Adrenal gland (tissue), 9 donors: ENCODE measurements at regions not wholly inside any gene's neighbourhood (a gene's known extent, or its start where the extent isn't known, plus 50 kb on each side); places are given as distances from the start of the nearest gene placed in this dataset.

Source experiments
- DNase-seq, 7 donors: peaks; one replicate each; pipeline ENCODE4 v3.0.0-alpha.2; 2019 to 2020
- H3K27ac ChIP-seq, 5 donors: fragments of 200-600 bp; sonication (generic) in 4 of 5; 1 replicate in 3 of 5; 2 replicates in 2 of 5; pipeline versions ENCODE4 v1.5.1 to v1.8.0; 2016 to 2020; ENCODE audit warnings: mild to moderate bottlenecking in 1 of 5
- H3K27me3 ChIP-seq: fragments of 200-600 bp; 2 replicates; pipeline ENCODE4 v1.8.0; 2021
- H3K36me3 ChIP-seq, 2 donors: fragments of 200-600 bp; replicated peaks in 1 of 2; 1 replicate in 1 of 2; 2 replicates in 1 of 2; pipeline versions ENCODE4 v1.5.1 to v1.8.0; 2018 to 2022
- H3K4me1 ChIP-seq, 2 donors: fragments of 200-600 bp; replicated peaks in 1 of 2; 1 replicate in 1 of 2; 2 replicates in 1 of 2; pipeline versions ENCODE4 v1.5.1 to v1.8.0; 2018 to 2021
- H3K4me3 ChIP-seq, 4 donors: fragments of 200-600 bp; sonication (generic) in 3 of 4; one replicate each; pipeline ENCODE4 v1.5.1; 2016 to 2018
- H3K9me3 ChIP-seq, 3 donors: fragments of 200-600 bp; sonication (generic) in 1 of 3; replicated peaks in 1 of 3; 1 replicate in 2 of 3; 2 replicates in 1 of 3; pipeline versions ENCODE4 v1.5.1 to v1.8.0; 2016 to 2021
- CTCF ChIP-seq, 6 experiments: fragments of 450-650 bp in 4 of 6; fragments of 200-600 bp in 2 of 6; sonication (generic) in 1 of 6; IDR thresholded peaks; 1 replicate in 5 of 6; 2 replicates in 1 of 6; pipeline versions ENCODE4 v1.5.1 to v1.8.0; 2016 to 2021; ENCODE audit warnings: antibody characterized with exemption in 6 of 6, mild to moderate bottlenecking in 2 of 6, moderate library complexity in 1 of 6
- POLR2A ChIP-seq, 2 donors: fragments of 450-650 bp; IDR thresholded peaks; one replicate each; pipeline ENCODE4 v1.6.1; 2017; ENCODE audit warnings: antibody characterized with exemption in 2 of 2, mild to moderate bottlenecking in 2 of 2, moderate library complexity in 1 of 2
- WGBS, 4 donors: extraction: QIAGEN DNeasy Blood & Tissue Kit in 2 of 4; methylation state at CpG; one replicate each; pipeline versions ENCODE4 v1.1.5 to v1.1.7; 2013 to 2017; 5-methylcytosine and 5-hydroxymethylcytosine counted together
- intact Hi-C, 2 donors: fragments of 100-400 bp; cut with DNase I; formaldehyde crosslinking; loops; one replicate each; pipeline versions ENCODE4 v1.14.1 to v1.15.0; 2022 to 2023
- donor health status: healthy with polysubstance abuse.
- donor health status: Bipolar disorder and iron deficiency.
- donor health status: DM: yes; HTN: yes; CAD: no.
- donor health status: DM: no; HTN: no; CAD: no.
- donor health status: DM: no; HTN: no; CAD: no.

GRCh38 chr2:126224776-126225175, 431.2 kb upstream of the GYPC start:
- Histone ChIP-seq H3K4me3 (no peak overlapping the region), H3K4me1 (no peaks in the 10 kb centered on the region), H3K36me3 (no peaks in the 10 kb centered on the region), H3K27me3 (no peaks in the 10 kb centered on the region), H3K9me3 (no peaks in the 10 kb centered on the region), H3K27ac (no peak overlapping the region)
- 81 to 93% (median 90%) methylated on average over 1 of the region's 1 CpG for WGBS, 4 donors
- intact Hi-C loops, result no loop called here
- TF ChIP-seq POLR2A (IDR thresholded peaks at IDR 0.05) (no peak), CTCF (IDR thresholded peaks at IDR 0.05) (no peak)
- DNase-seq, result no peak

GRCh38 chr2:126227250-126227649, 428.7 kb upstream of the GYPC start:
- intact Hi-C loops, result no loop called here
- no peaks in the 10 kb centered on the region for H3K36me3 ChIP-seq
- WGBS, 4 donors, result 72 to 78% (median 73%) methylated on average over 1 of the region's 1 CpG
- no peak for TF ChIP-seq POLR2A (IDR thresholded peaks at IDR 0.05)
- TF ChIP-seq CTCF (IDR thresholded peaks at IDR 0.05), result peak in 1 of 6 experiments; percentile 6
- H3K4me3 ChIP-seq, result no peak overlapping the region
- no peaks in the 10 kb centered on the region for H3K9me3 ChIP-seq
- DNase-seq, result no peak
- no peaks in the 10 kb centered on the region for H3K27me3 ChIP-seq
- no peaks in the 10 kb centered on the region for H3K4me1 ChIP-seq
- no peak overlapping the region for H3K27ac ChIP-seq

DNA sequence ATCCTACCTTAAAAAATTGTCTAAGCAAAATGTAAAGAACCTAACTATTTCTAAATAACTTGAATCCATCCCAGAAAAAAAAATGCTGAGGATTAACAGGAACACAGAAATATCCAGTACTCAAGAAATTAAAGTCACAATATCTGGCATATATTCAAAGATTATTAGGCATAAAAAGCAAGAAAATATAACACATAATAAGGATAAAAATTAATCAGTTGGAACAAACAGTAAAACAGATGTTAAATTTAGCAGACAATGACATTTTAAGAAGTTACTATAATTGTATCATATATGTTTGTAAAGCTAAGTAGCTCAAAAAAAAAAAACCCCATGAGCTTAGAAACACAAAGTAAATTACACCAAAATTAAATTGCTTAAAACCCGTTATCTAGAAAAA, 427.4 kb upstream of the GYPC start:
- intact Hi-C loops, result no loop called here
- 62 to 79% (median 63%) methylated on average over 1 of the region's 1 CpG for WGBS, 4 donors
- Histone ChIP-seq H3K27me3 (no peaks in the 10 kb centered on the region), H3K4me1 (no peaks in the 10 kb centered on the region), H3K9me3 (no peaks in the 10 kb centered on the region), H3K27ac (no peak overlapping the region), H3K36me3 (no peaks in the 10 kb centered on the region), H3K4me3 (no peak overlapping the region)
- TF ChIP-seq CTCF (IDR thresholded peaks at IDR 0.05), result no peak
- TF ChIP-seq POLR2A (IDR thresholded peaks at IDR 0.05), result no peak
- no peak for DNase-seq

DNA sequence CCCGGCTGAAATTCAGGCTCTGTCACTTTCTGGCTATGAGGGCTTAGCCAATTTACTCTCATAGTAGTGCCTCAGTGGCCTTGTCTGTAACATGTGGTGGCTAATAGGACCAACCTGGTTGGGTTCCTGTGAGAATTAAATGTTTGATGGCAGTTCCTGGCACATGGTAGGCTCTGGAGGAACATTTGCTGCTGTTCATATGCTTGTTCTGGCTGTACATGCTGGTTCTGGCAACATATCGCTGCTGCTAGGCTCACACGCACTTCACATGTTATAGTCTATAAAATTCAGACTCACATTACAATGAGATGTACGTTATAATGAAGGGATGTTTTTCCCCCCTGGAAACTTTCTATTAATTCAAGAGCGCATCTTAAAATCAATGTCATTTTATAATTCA, 417.7 kb upstream of the GYPC start:
- Histone ChIP-seq H3K4me3 (no peak overlapping the region), H3K36me3 (no peaks in the 10 kb centered on the region), H3K9me3 (no peaks in the 10 kb centered on the region), H3K4me1 (no peaks in the 10 kb centered on the region), H3K27ac (no peak overlapping the region), H3K27me3 (no peaks in the 10 kb centered on the region)
- no peak for DNase-seq
- intact Hi-C loops, result no loop called here
- no peak for TF ChIP-seq CTCF (IDR thresholded peaks at IDR 0.05)
- TF ChIP-seq POLR2A (IDR thresholded peaks at IDR 0.05), result no peak
- 78 to 99% (median 87%) methylated on average over 4 to 5 of the region's 5 CpGs for WGBS, 4 donors
